ENCODE measurements at regions not wholly inside any gene's neighbourhood (a gene's known extent, or its start where the extent isn't known, plus 50 kb on each side); places are given as distances from the start of the nearest gene placed in this dataset.

- DNase-seq (ENCODE audit: low read depth in 2 of 2), result no peak
Observed at GRCh38 chr13:74966275-74966674, 515.7 kb downstream of the TBC1D4 start.

GRCh38 chr13:74945637-74946036 is 536.3 kb downstream of the TBC1D4 start:
- no peak for DNase-seq (ENCODE audit: low read depth in 2 of 2)

- no peak for DNase-seq (ENCODE audit: low read depth in 2 of 2)
Observed at GRCh38 chr13:74931698-74932433, 550.1 kb downstream of the TBC1D4 start.

GRCh38 chr13:74930402-74931165 is 551.4 kb downstream of the TBC1D4 start:
- no peak for DNase-seq (ENCODE audit: low read depth in 2 of 2)

- DNase-seq (ENCODE audit: low read depth in 2 of 2), result no peak
Observed at GRCh38 chr13:74929436-74929835, 552.5 kb downstream of the TBC1D4 start.

- no peak for DNase-seq (ENCODE audit: low read depth in 2 of 2)
Observed at GRCh38 chr13:74927823-74928222, 554.1 kb downstream of the TBC1D4 start.

GRCh38 chr13:74922963-74923362 is 559.0 kb downstream of the TBC1D4 start:
- DNase-seq (ENCODE audit: low read depth in 2 of 2), result no peak

GRCh38 chr13:74921326-74921725 is 560.6 kb downstream of the TBC1D4 start:
- DNase-seq (ENCODE audit: low read depth in 2 of 2), result no peak

GRCh38 chr13:74920920-74921319 is 561.0 kb downstream of the TBC1D4 start:
- DNase-seq (ENCODE audit: low read depth in 2 of 2), result no peak

GRCh38 chr13:74920361-74920760 is 561.6 kb downstream of the TBC1D4 start:
- no peak for DNase-seq (ENCODE audit: low read depth in 2 of 2)

- no peak for DNase-seq (ENCODE audit: low read depth in 2 of 2)
Observed at GRCh38 chr13:74919914-74920313, 562.1 kb downstream of the TBC1D4 start.

- DNase-seq (ENCODE audit: low read depth in 2 of 2), result no peak
Observed at GRCh38 chr13:74912898-74913297, 569.1 kb downstream of the TBC1D4 start.

GRCh38 chr13:74910415-74910814 is 571.6 kb downstream of the TBC1D4 start:
- no peak for DNase-seq (ENCODE audit: low read depth in 2 of 2)

- DNase-seq (ENCODE audit: low read depth in 2 of 2), result no peak
Observed at GRCh38 chr13:74907788-74908187, 574.2 kb downstream of the TBC1D4 start.

- DNase-seq (ENCODE audit: low read depth in 2 of 2), result no peak
Observed at GRCh38 chr13:74904556-74904955, 577.4 kb downstream of the TBC1D4 start.

GRCh38 chr13:74895042-74895796 is 586.8 kb downstream of the TBC1D4 start:
- DNase-seq (ENCODE audit: low read depth in 2 of 2), result no peak

- DNase-seq (ENCODE audit: low read depth in 2 of 2), result no peak
Observed at GRCh38 chr13:74892096-74892495, 589.9 kb downstream of the TBC1D4 start.

GRCh38 chr13:74891610-74892009 is 590.4 kb downstream of the TBC1D4 start:
- no peak for DNase-seq (ENCODE audit: low read depth in 2 of 2)

- no peak for DNase-seq (ENCODE audit: low read depth in 2 of 2)
Observed at GRCh38 chr13:74889321-74889720, 592.6 kb downstream of the TBC1D4 start.

- DNase-seq (ENCODE audit: low read depth in 2 of 2), result no peak
Observed at GRCh38 chr13:74886502-74886901, 595.5 kb downstream of the TBC1D4 start.

GRCh38 chr13:74883834-74884233 is 598.1 kb downstream of the TBC1D4 start:
- no peak for DNase-seq (ENCODE audit: low read depth in 2 of 2)

- DNase-seq (ENCODE audit: low read depth in 2 of 2), result no peak
Observed at GRCh38 chr13:74871369-74872070, 610.4 kb downstream of the TBC1D4 start.

Measured in stimulated activated CD4-positive, alpha-beta T cell treated with anti-CD3 and anti-CD28 coated beads, Interleukin-4, amount 100 ng/mL, for 48 hours (primary cell).